HL-60 (cell line): ENCODE measurements at regions not wholly inside any gene's neighbourhood (a gene's known extent, or its start where the extent isn't known, plus 50 kb on each side); places are given as distances from the start of the nearest gene placed in this dataset.

Experiments
- DNase-seq, 2 experiments: peaks; one replicate each; pipeline ENCODE4 v3.0.0-alpha.2; 2010 to 2020; ENCODE audit warnings: low read depth in 1 of 2, low spot score in 1 of 2
- H3K27ac ChIP-seq: fragments of 250-450 bp; sonication (Bioruptor Pico); replicated peaks from 2 replicates; pipeline ENCODE4 v1.5.1; 2020; ENCODE audit warnings: mild to moderate bottlenecking, moderate library complexity
- H3K27me3 ChIP-seq: fragments of 250-450 bp; sonication (Bioruptor Pico); 2 replicates; pipeline ENCODE4 v1.5.1; 2021; ENCODE audit warnings: mild to moderate bottlenecking, moderate library complexity; ENCODE audit not compliant: insufficient read depth, poor library complexity, severe bottlenecking
- H3K4me3 ChIP-seq: replicated peaks from 2 replicates; pipeline ENCODE4 v1.5.1; 2011; ENCODE audit warnings: mild to moderate bottlenecking, control low read depth, low read length; ENCODE audit not compliant: insufficient read depth
- CTCF ChIP-seq: IDR thresholded peaks from one replicate; pipeline ENCODE4 v1.5.1; 2011; ENCODE audit warnings: low read length, control low read depth, inconsistent platforms; ENCODE audit not compliant: insufficient read depth
- GABPA ChIP-seq: IDR thresholded peaks from 2 replicates; pipeline ENCODE4 v1.6.1; 2012; ENCODE audit warnings: low read depth
- POLR2AphosphoS5 ChIP-seq: IDR thresholded peaks from 2 replicates; pipeline ENCODE4 v1.6.1; 2012; ENCODE audit warnings: low read depth
- SPI1 ChIP-seq: IDR thresholded peaks from 2 replicates; pipeline ENCODE4 v1.6.1; 2012; ENCODE audit warnings: low read depth, mild to moderate bottlenecking, borderline replicate concordance
- TF ChIP-seq, protein P1 (sequence below): IDR thresholded peaks from 2 replicates; pipeline ENCODE4 v1.6.1; 2012; ENCODE audit warnings: low read depth; ENCODE audit not compliant: insufficient replicate concordance

DNA sequence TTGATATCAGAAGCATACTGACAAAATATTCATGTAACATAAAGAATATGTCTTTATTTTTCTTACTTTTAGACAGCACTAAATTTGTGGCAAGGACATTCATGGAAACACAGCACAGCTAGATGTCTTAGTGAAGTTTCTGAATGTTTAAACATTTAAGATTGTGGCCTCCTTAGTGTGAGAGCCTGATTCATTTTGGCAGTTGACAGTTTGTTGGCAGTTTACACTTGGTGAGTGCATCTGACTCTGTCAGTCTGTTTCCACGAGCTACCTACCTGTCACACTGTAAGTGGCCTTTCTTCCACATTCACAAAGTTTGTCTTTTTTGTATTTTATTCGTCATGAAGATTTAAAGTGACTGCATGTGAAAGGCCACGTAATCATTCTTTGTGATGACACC, 436.8 kb downstream of the TUSC1 start:
- no peaks in the 10 kb centered on the region for H3K27me3 ChIP-seq
- no peak for TF ChIP-seq GABPA
- TF ChIP-seq CTCF = no peak
- TF ChIP-seq SPI1 = no peak
- TF ChIP-seq POLR2AphosphoS5 = no peak
- TF ChIP-seq, protein P1, sequence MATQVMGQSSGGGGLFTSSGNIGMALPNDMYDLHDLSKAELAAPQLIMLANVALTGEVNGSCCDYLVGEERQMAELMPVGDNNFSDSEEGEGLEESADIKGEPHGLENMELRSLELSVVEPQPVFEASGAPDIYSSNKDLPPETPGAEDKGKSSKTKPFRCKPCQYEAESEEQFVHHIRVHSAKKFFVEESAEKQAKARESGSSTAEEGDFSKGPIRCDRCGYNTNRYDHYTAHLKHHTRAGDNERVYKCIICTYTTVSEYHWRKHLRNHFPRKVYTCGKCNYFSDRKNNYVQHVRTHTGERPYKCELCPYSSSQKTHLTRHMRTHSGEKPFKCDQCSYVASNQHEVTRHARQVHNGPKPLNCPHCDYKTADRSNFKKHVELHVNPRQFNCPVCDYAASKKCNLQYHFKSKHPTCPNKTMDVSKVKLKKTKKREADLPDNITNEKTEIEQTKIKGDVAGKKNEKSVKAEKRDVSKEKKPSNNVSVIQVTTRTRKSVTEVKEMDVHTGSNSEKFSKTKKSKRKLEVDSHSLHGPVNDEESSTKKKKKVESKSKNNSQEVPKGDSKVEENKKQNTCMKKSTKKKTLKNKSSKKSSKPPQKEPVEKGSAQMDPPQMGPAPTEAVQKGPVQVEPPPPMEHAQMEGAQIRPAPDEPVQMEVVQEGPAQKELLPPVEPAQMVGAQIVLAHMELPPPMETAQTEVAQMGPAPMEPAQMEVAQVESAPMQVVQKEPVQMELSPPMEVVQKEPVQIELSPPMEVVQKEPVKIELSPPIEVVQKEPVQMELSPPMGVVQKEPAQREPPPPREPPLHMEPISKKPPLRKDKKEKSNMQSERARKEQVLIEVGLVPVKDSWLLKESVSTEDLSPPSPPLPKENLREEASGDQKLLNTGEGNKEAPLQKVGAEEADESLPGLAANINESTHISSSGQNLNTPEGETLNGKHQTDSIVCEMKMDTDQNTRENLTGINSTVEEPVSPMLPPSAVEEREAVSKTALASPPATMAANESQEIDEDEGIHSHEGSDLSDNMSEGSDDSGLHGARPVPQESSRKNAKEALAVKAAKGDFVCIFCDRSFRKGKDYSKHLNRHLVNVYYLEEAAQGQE = no peak
- no peak overlapping the region for H3K27ac ChIP-seq
- DNase-seq = no peak
- H3K4me3 ChIP-seq = no peak overlapping the region

GRCh38 chr9:25226901-25227686, 451.1 kb downstream of the TUSC1 start:
- DNase-seq = no peak
- TF ChIP-seq, protein P1 = no peak
- TF ChIP-seq CTCF (no peak), SPI1 (no peak), GABPA (no peak), POLR2AphosphoS5 (no peak)
- no peaks in the 10 kb centered on the region for H3K27me3 ChIP-seq
- no peak overlapping the region for H3K4me3 ChIP-seq
- no peak overlapping the region for H3K27ac ChIP-seq

DNA sequence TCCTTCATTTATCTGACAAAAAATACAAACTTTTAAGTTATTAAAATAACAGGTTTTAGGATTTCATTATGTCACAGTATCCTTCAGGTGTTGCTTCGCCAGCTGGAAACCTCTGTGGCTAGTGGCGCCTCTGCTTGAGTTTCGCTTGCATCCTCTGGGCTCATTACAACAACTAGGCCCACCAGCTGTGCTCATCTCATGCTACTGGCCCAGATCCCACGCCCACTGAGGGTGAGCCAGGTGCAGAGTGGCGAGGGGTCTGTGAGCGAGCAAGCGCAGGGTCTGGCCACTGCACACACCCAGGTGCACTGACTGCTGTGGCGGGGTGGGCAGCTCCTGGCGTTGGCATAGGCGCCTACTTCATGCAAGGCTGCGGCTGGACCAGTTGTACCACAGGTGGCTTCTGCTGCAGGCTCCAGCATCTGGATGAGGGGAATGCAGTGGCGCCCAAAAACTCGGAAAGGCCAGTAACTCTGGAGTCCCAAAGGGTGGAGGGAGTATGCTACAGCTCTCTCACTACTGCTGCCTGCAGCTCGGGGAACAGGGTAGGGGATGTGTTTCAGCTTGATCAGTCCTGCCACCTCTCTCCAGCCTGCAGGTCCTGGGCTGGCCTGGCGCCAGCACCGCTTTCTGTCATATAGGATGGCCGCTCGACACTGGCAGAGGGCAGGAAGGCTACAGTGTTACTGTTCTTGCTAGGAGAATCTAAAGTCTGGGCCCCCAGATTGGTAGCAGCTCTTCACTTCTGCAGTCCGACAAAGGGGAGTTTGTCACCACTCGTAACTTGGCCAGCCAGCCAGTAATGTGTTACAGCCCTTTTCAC, 452.1 kb downstream of the TUSC1 start:
- H3K27ac ChIP-seq = no peak overlapping the region
- no peak for DNase-seq
- H3K27me3 ChIP-seq = no peaks in the 10 kb centered on the region
- no peak overlapping the region for H3K4me3 ChIP-seq
- TF ChIP-seq GABPA = no peak
- no peak for TF ChIP-seq SPI1
- TF ChIP-seq, protein P1 = no peak
- no peak for TF ChIP-seq CTCF
- no peak for TF ChIP-seq POLR2AphosphoS5
